EL (cell line): ENCODE measurements at regions not wholly inside any gene's neighbourhood (a gene's known extent, or its start where the extent isn't known, plus 50 kb on each side); places are given as distances from the start of the nearest gene placed in this dataset.
A peak's percentile ranks its signal among the peaks of the same experiment; 100 is the strongest.

Experiments
- DNase-seq: peaks from one replicate; pipeline ENCODE4 v3.0.0-alpha.2; 2016

- DNase-seq: no peak
These were observed 519.1 kb upstream of the NBEA start for GRCh38 chr13:34422956-34423355.

- DNase-seq: no peak
These were observed 516.6 kb upstream of the NBEA start for GRCh38 chr13:34425327-34425949.

- DNase-seq: no peak
These were observed 513.2 kb upstream of the NBEA start for GRCh38 chr13:34428911-34429310.

- no peak for DNase-seq
These were observed 511.8 kb upstream of the NBEA start for GRCh38 chr13:34430294-34430693.

- no peak for DNase-seq
These were observed 510.1 kb upstream of the NBEA start for GRCh38 chr13:34431827-34432581.

GRCh38 chr13:34435338-34435737 lies 506.7 kb upstream of the NBEA start:
- peak; percentile 74 for DNase-seq

GRCh38 chr13:34437873-34438272 lies 504.2 kb upstream of the NBEA start:
- DNase-seq: no peak

GRCh38 chr13:34452831-34453230 lies 489.2 kb upstream of the NBEA start:
- DNase-seq: no peak

GRCh38 chr13:34458756-34459715 lies 483.0 kb upstream of the NBEA start:
- DNase-seq: no peak

GRCh38 chr13:34459856-34460255 lies 482.2 kb upstream of the NBEA start:
- peak; percentile 12 for DNase-seq

GRCh38 chr13:34462843-34463242 lies 479.2 kb upstream of the NBEA start:
- DNase-seq: peak; percentile 81

- no peak for DNase-seq
These were observed 478.1 kb upstream of the NBEA start for GRCh38 chr13:34464011-34464410.

GRCh38 chr13:34465423-34465922 lies 476.6 kb upstream of the NBEA start:
- DNase-seq: no peak

- DNase-seq: no peak
These were observed 475.8 kb upstream of the NBEA start for GRCh38 chr13:34466301-34466700.

GRCh38 chr13:34467450-34468083 lies 474.5 kb upstream of the NBEA start:
- no peak for DNase-seq

GRCh38 chr13:34469196-34469986 lies 472.7 kb upstream of the NBEA start:
- no peak for DNase-seq

GRCh38 chr13:34474187-34474868 lies 467.7 kb upstream of the NBEA start:
- no peak for DNase-seq

GRCh38 chr13:34478376-34478775 lies 463.7 kb upstream of the NBEA start:
- DNase-seq: no peak

GRCh38 chr13:34502011-34502410 lies 440.1 kb upstream of the NBEA start:
- no peak for DNase-seq

- DNase-seq: no peak
These were observed 439.4 kb upstream of the NBEA start for GRCh38 chr13:34502621-34503020.

- DNase-seq: peak; percentile 38
These were observed 435.3 kb upstream of the NBEA start for GRCh38 chr13:34506796-34507195.
